ENCODE measurements at regions not wholly inside any gene's neighbourhood (a gene's known extent, or its start where the extent isn't known, plus 50 kb on each side); places are given as distances from the start of the nearest gene placed in this dataset.

DNA sequence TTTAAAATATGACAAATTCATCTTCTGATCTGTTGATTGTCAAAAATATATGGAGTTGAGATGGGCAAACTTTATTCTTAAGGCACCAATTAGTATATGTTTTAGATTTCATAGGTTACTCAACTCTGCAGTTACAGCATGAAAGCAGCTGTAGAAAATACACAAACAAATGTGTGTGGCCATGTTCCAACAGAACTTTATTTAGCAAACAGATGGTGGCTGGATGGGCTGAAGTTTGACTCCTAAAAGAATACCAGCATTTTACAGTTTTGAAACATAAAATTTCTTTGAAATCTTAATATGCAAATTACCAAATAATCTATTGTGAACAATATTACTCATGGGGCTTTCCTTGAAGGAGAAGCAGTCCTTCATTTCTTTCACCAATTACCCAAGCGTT lies 1206.0 kb upstream of the LRRTM3 start:
- no peak overlapping the region for H3K4me3 Mint-ChIP-seq
- no peaks in the 10 kb centered on the region for H3K27me3 Mint-ChIP-seq
- no peaks in the 10 kb centered on the region for H3K4me1 Mint-ChIP-seq

DNA sequence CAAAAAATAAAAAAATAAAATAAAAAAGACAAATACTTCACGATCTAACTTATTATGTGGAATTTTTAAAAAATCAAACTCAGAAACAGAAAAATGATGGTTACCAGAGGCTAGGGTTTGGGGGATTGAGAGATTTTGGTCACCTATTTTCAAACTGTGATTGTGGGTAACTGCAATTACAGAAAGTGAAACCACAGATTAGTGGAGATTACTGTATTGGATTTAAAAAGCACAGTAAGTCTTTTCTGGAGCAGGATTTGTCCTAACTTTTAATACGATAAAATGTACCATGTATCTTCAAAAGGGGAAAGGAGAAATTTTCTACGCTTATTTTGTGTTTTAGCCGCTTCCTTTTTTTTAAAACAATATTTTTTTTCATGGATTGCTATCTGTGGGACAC lies 1204.9 kb upstream of the LRRTM3 start:
- no peaks in the 10 kb centered on the region for H3K4me1 Mint-ChIP-seq
- no peak overlapping the region for H3K27ac Mint-ChIP-seq
- H3K9me3 Mint-ChIP-seq = no peaks in the 10 kb centered on the region
- DNase-seq = no peak
- no peaks in the 10 kb centered on the region for H3K27me3 Mint-ChIP-seq
- H3K4me3 Mint-ChIP-seq = no peak overlapping the region
- H3K36me3 Mint-ChIP-seq = no peaks in the 10 kb centered on the region

More for the DNA sequence above, 1206.0 kb upstream of the LRRTM3 start:
- no peaks in the 10 kb centered on the region for H3K36me3 Mint-ChIP-seq
- H3K27ac Mint-ChIP-seq = no peak overlapping the region
- DNase-seq = no peak
- no peaks in the 10 kb centered on the region for H3K9me3 Mint-ChIP-seq

DNA sequence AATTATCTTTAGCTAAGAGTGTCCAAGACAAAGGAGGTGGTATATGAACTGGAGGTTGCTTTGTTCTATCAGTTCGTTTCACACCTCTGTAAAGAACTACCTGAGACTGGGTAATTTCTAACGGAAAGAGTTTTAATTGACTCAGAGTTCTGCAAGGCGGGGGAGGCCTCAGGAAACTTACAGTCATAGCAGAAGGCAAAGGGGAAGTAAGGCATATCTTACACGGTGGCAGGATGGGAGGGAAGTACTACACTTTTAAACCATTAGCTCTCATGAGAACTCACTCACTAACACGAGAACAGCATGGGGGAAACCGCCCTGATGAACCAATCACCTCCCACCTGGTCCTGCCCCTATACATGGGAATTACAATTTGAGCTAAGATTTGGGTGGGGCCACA lies 1202.3 kb upstream of the LRRTM3 start:
- Mint-ChIP-seq H3K9me3 (peaks cover 3% of the 10 kb centered on the region), H3K36me3 (no peaks in the 10 kb centered on the region), H3K4me3 (no peak overlapping the region), H3K27me3 (no peaks in the 10 kb centered on the region), H3K27ac (no peak overlapping the region), H3K4me1 (no peaks in the 10 kb centered on the region)
- DNase-seq = no peak

DNA sequence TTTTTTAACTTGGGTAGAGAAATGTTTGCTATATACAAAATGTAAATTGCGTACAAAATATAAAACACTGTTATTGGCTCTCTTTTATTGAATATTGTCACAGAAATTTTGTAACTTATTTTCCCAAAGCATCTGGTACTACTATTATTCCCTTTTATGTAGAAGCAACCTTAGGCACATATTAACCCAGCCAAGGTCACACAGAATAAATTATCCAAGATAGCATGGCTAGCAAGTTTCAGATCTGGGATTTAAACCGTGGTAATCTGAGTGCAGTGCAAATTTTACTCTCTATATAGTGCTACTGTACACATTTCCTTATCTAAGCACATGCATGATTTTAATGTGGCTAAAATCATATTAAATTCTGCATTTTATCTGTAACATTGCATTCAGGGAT lies 1190.5 kb upstream of the LRRTM3 start:
- Mint-ChIP-seq H3K9me3 (peaks cover 5% of the 10 kb centered on the region), H3K4me1 (no peaks in the 10 kb centered on the region), H3K27ac (no peak overlapping the region), H3K4me3 (no peak overlapping the region), H3K27me3 (no peaks in the 10 kb centered on the region), H3K36me3 (no peaks in the 10 kb centered on the region)
- DNase-seq = no peak

DNA sequence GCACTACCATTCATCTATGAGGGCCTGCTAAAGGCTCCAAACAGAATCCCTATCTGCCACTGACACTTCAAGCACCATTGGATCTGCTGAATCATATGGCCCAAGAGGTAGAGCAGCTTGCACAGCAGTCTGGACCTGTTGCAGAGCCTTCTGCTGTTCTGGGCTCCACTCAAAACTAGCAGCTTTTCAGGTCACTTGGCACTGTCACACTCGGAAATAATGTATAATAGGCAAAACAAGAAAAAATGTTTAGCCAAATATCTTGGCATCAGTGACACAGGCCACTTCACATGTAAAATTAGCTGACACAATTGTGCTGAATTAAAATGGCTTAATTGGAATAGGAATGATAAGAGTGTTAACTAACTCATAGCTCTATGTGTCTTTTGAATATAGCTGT lies 1182.9 kb upstream of the LRRTM3 start:
- Mint-ChIP-seq H3K27me3 (no peaks in the 10 kb centered on the region), H3K36me3 (no peaks in the 10 kb centered on the region), H3K27ac (no peak overlapping the region), H3K4me1 (no peaks in the 10 kb centered on the region), H3K9me3 (peaks cover 4% of the 10 kb centered on the region), H3K4me3 (no peak overlapping the region)
- DNase-seq = no peak

DNA sequence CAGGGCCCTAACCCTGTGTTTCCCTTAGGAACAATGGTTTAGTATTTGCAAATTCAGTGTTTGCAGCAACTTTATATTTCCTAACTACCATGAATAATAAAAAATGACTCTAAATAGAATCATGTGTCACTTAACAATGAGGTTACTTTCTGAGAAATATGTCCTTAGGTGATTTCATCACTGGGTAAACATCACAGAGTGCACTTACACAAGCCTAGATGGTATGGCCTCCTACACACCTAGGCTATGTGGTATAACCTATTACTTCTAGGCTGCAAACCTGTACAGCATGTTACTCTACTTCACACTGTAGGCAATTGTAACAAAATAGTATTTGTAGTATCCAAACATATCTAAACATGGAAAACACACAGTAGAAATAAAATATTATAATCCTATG lies 1174.6 kb upstream of the LRRTM3 start:
- Mint-ChIP-seq H3K27me3 (no peaks in the 10 kb centered on the region), H3K4me3 (no peak overlapping the region), H3K9me3 (peaks cover 3% of the 10 kb centered on the region), H3K27ac (no peak overlapping the region), H3K36me3 (no peaks in the 10 kb centered on the region), H3K4me1 (no peaks in the 10 kb centered on the region)
- DNase-seq = no peak

DNA sequence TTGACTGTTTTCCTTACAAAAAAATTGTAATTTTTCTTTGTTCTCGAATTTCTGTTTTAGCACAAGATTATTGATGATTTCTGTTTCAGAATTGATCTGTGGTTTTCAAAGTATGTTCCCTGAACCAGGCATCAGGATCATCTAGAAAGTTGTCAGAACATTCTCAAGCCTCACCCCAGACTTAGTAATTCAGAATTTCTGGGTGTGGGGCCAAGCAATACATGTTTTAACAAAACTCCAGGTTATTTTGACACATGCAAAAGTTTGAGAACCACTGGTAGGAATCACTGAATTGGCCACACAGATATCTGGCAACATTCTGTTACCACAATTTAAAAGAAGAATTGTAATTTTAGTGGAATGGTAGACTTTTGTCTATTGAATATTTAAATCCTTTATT lies 1173.9 kb upstream of the LRRTM3 start:
- Mint-ChIP-seq H3K9me3 (peaks cover 3% of the 10 kb centered on the region), H3K4me3 (no peak overlapping the region), H3K4me1 (no peaks in the 10 kb centered on the region), H3K27ac (no peak overlapping the region), H3K27me3 (no peaks in the 10 kb centered on the region), H3K36me3 (no peaks in the 10 kb centered on the region)
- no peak for DNase-seq

DNA sequence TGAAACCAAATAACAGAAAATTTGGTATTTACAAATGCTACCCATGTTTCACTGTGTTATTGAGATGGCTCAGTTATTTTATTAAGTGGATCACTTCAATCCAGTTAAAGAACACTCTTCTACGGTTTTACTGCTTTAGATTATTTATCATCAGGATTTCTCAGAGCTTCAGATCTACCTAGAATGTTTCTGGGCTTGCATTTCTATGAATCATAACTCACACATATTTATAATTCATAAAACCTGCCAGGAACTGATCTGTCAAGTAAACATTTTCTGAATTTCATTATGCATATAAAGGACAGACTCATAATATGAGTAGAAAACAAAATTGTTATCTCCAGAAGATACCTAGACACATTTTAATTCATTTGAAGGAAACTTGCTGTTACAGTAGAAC lies 1172.3 kb upstream of the LRRTM3 start:
- Mint-ChIP-seq H3K27ac (no peak overlapping the region), H3K36me3 (no peaks in the 10 kb centered on the region), H3K9me3 (peaks cover 2% of the 10 kb centered on the region), H3K4me1 (no peaks in the 10 kb centered on the region), H3K27me3 (no peaks in the 10 kb centered on the region), H3K4me3 (no peak overlapping the region)
- no peak for DNase-seq

DNA sequence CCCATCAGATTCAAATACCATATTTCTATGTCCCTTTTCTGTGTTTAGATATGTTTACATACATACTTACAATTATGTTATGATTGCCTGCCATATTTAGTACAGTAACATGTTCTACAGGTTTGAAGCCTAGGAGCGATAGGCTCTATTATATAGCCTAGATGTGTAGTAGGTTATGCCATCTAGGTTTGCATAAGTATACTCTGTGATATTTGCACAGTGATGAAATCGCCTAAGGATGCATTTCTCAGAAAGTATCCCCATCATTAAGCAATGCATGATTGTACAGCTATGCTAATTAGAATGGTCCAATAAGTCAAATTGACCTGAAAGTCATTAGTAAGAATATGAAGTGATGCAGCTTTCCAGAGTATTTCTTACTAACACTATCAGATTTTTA lies 1171.7 kb upstream of the LRRTM3 start:
- DNase-seq = no peak
- H3K9me3 Mint-ChIP-seq = peaks cover 3% of the 10 kb centered on the region
- no peaks in the 10 kb centered on the region for H3K36me3 Mint-ChIP-seq
- H3K4me3 Mint-ChIP-seq = no peak overlapping the region
- H3K27ac Mint-ChIP-seq = no peak overlapping the region
- H3K27me3 Mint-ChIP-seq = no peaks in the 10 kb centered on the region
- H3K4me1 Mint-ChIP-seq = no peaks in the 10 kb centered on the region

DNA sequence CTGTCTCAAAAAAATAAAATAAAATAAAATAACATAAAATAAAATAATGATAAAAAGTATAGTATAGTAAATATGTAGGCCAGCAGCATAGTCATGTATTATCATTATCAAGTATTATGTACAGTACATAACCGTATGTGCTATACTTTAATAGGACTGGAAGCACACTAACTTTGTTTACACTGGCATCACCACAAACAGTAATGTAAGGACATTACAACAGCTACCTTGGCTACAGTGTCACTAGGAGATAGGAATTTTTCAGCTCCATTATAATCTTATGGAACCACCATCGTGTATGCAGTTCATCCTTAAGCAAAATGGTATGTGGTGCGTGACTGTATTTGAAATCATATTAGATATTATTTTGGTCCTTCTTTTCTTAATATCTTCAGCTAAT lies 1163.5 kb upstream of the LRRTM3 start:
- no peaks in the 10 kb centered on the region for H3K4me1 Mint-ChIP-seq
- H3K36me3 Mint-ChIP-seq = no peaks in the 10 kb centered on the region
- H3K27ac Mint-ChIP-seq = no peak overlapping the region
- H3K27me3 Mint-ChIP-seq = no peaks in the 10 kb centered on the region
- H3K9me3 Mint-ChIP-seq = peaks cover 2% of the 10 kb centered on the region
- no peak overlapping the region for H3K4me3 Mint-ChIP-seq
- DNase-seq = no peak

DNA sequence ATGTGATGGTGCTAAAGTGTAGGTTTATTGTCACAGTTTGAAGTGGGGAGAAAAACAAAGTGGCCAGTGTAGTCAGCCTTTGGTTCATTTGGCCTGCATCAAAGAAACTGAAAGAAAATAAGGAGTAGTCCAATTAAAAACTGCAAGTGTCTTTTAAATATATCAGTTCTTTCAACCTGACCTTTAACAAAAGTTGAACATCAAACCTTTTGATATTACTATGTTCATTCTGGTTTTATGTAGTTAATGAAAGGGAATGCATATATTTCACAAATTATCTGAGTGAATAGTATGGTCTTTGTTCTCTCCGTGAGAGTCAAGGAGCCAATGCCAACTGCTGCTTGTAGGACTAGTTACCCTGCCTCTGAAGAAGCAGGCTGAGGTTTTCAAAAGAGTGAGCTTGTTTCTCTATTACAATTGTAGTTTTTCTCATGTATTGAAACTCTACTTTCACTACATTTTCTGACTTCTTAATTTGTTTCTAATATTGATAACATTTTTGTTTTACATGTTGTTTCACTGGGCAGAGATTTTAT lies 1160.8 kb upstream of the LRRTM3 start:
- no peaks in the 10 kb centered on the region for H3K36me3 Mint-ChIP-seq
- DNase-seq = no peak
- H3K4me1 Mint-ChIP-seq = no peaks in the 10 kb centered on the region
- no peaks in the 10 kb centered on the region for H3K9me3 Mint-ChIP-seq
- no peak overlapping the region for H3K27ac Mint-ChIP-seq
- H3K27me3 Mint-ChIP-seq = no peaks in the 10 kb centered on the region
- no peak overlapping the region for H3K4me3 Mint-ChIP-seq

DNA sequence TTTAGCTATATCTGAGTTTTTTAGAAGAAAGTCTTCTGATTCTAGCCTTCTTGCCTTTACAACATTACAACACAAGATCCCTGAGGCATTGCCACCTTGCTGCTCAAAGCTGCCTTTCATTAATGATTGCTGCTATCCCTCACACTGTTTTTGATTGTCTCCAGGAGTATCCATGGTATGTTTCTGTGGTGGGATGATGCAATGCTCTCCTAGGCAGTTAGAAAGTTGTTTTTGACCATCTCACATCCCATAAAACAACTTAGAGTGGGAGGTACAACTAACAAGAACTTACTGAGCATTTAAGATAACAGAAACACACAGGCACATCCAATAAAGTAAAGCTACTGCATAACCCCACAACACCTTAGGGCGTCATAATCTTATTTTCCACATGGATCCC lies 1156.0 kb upstream of the LRRTM3 start:
- Mint-ChIP-seq H3K4me1 (no peaks in the 10 kb centered on the region), H3K4me3 (no peak overlapping the region), H3K9me3 (peaks cover 3% of the 10 kb centered on the region), H3K36me3 (no peaks in the 10 kb centered on the region), H3K27me3 (no peaks in the 10 kb centered on the region), H3K27ac (no peak overlapping the region)
- no peak for DNase-seq

DNA sequence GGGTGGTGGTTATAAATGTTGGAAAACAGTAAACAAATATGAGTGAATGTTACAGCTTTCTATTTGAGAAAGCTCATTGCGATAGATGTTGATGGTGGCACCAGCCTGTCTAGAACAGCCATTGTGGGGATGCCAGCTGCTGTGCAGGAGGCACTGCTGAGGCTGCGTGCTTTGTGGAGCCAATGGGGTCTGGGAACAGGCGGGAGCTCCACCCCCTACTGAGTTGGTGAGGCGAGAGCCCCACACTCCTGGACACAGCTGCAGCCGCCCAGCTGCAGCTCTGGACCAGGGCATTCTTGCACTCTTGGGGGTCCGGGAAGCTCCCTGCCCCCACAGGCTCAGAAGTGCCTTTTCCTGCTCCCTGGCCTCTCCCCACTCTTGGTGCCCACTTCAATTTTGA lies 1147.1 kb upstream of the LRRTM3 start:
- H3K4me1 Mint-ChIP-seq = no peaks in the 10 kb centered on the region

DNA sequence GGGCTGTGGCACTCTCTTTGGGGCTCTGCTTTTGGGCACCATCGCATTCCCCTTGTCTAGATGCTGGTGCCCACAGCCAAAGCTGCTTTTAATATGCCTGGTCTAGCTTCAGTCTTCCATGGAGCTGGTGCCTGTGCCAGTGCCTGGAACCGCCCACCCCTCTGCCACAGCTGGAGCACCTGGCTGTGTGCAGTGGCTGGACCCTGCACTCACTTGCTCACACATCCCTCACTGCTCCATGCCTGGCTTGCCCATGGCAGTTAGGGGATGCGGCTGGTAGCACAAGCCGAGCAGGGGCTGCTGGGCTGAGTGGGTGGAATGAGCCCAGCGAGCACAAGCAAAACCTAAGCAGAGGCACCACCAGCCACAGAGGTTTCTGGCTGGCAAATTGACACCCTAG lies 1145.9 kb upstream of the LRRTM3 start:
- no peaks in the 10 kb centered on the region for H3K4me1 Mint-ChIP-seq
- DNase-seq = no peak
- H3K36me3 Mint-ChIP-seq = no peaks in the 10 kb centered on the region
- H3K9me3 Mint-ChIP-seq = no peaks in the 10 kb centered on the region
- no peak overlapping the region for H3K4me3 Mint-ChIP-seq
- H3K27ac Mint-ChIP-seq = no peak overlapping the region
- no peaks in the 10 kb centered on the region for H3K27me3 Mint-ChIP-seq

More for the DNA sequence above, 1147.1 kb upstream of the LRRTM3 start:
- no peaks in the 10 kb centered on the region for H3K9me3 Mint-ChIP-seq
- no peak for DNase-seq
- no peaks in the 10 kb centered on the region for H3K36me3 Mint-ChIP-seq
- H3K27me3 Mint-ChIP-seq = no peaks in the 10 kb centered on the region
- H3K27ac Mint-ChIP-seq = no peak overlapping the region
- H3K4me3 Mint-ChIP-seq = no peak overlapping the region

DNA sequence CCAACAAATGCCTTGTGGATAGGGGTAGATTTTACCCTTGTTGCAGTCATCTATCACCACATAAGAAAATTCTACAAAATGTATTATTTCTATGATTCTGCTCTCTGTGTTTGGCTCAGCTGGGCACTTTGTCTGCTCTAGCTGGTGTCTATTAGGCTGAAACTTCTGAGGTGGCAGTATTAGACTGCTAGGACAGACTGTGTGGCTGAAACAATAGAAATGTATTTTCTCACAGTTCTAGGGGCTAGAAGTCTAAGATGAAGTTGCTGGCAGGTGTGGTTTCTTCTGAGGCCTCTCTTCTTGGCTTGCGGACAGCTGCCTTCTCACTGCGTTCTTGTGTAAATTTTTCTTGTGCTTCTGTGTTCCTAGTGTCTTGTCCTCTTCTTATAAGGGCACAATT lies 1139.6 kb upstream of the LRRTM3 start:
- no peaks in the 10 kb centered on the region for H3K4me1 Mint-ChIP-seq
- H3K36me3 Mint-ChIP-seq = no peaks in the 10 kb centered on the region
- H3K9me3 Mint-ChIP-seq = peaks cover 2% of the 10 kb centered on the region
- no peak for DNase-seq
- H3K27ac Mint-ChIP-seq = no peak overlapping the region
- H3K27me3 Mint-ChIP-seq = no peaks in the 10 kb centered on the region
- no peak overlapping the region for H3K4me3 Mint-ChIP-seq

DNA sequence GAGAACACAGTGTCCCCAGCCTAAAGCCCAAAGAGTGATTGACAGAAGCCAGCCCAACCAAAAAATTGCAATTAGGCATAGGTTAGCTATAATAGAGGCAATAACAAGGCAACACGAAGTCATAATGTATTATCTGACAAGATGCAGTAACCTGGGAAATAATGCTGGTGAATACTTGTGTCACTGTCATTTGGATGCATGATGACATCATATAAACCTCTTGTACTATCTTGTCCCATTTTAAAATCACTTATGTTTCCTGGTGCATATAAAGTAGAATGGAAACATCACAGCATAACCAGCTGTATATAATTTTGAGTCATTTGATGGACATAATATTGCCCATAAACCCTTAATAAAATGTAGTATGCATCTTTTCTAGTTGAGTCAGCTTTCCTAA lies 1138.3 kb upstream of the LRRTM3 start:
- Mint-ChIP-seq H3K27me3 (no peaks in the 10 kb centered on the region), H3K4me1 (no peaks in the 10 kb centered on the region), H3K9me3 (peaks cover 2% of the 10 kb centered on the region), H3K4me3 (no peak overlapping the region), H3K27ac (no peak overlapping the region), H3K36me3 (no peaks in the 10 kb centered on the region)
- no peak for DNase-seq

DNA sequence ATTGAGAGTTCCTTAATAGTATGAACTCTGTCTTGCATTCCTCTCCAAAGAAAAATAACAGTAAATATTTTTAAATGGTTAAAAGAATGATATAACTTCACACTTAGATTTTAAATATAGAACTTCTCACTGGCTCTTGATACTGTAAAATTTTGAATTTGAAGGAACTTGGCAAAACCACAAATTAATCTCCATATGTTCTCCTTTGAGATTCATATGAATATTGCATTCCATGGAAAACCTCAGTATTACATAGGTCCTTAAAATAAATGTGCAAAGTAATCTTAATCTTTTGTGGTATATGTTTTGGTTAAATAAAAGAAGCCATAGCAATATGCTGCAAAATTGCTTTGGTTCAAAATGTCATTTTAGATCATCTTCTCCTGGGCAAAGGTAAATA lies 1137.6 kb upstream of the LRRTM3 start:
- Mint-ChIP-seq H3K4me3 (no peak overlapping the region), H3K36me3 (no peaks in the 10 kb centered on the region), H3K27me3 (no peaks in the 10 kb centered on the region), H3K27ac (no peak overlapping the region), H3K4me1 (no peaks in the 10 kb centered on the region), H3K9me3 (peaks cover 2% of the 10 kb centered on the region)
- no peak for DNase-seq
